OCI-LY3 (cell line): ENCODE measurements at regions not wholly inside any gene's neighbourhood (a gene's known extent, or its start where the extent isn't known, plus 50 kb on each side); places are given as distances from the start of the nearest gene placed in this dataset.

Experiments used
- H2AFZ ChIP-seq: fragments of 200-600, 300-600 bp; shearing (Covaris generic); 2 replicates; pipeline ENCODE4 v1.6.0; 2014; ENCODE audit warnings: antibody characterized with exemption, low read depth, low read length
- H3K27ac ChIP-seq: fragments of 200-600, 300-600 bp; sonication (generic); 2 replicates; pipeline ENCODE4 v1.5.1; 2014; ENCODE audit warnings: mild to moderate bottlenecking, low read length, moderate library complexity, mixed read lengths
- H3K27me3 ChIP-seq: fragments of 200-600, 300-600 bp; sonication (generic); 2 replicates; pipeline ENCODE4 v1.6.1; 2014; ENCODE audit warnings: low read depth, low read length, mixed read lengths
- H3K36me3 ChIP-seq: fragments of 200-600, 300-600 bp; sonication (generic); replicated peaks from 2 replicates; pipeline ENCODE3; 2014; ENCODE audit warnings: low read depth, low read length, mixed read lengths
- H3K4me1 ChIP-seq: fragments of 300-600, 200-600 bp; sonication (generic); 2 replicates; pipeline ENCODE4 v1.6.1; 2014; ENCODE audit warnings: low read length, mixed read lengths
- H3K4me2 ChIP-seq: fragments of 200-600, 300-600 bp; sonication (generic); 2 replicates; pipeline ENCODE4 v1.6.1; 2014; ENCODE audit warnings: low read length, mixed read lengths
- H3K4me3 ChIP-seq: fragments of 300-600, 200-600 bp; sonication (generic); 2 replicates; pipeline ENCODE4 v1.5.1; 2014; ENCODE audit warnings: antibody characterized with exemption, mild to moderate bottlenecking, low read length, moderate library complexity
- H3K79me2 ChIP-seq: fragments of 300-600, 200-600 bp; shearing (Covaris generic); 2 replicates; pipeline ENCODE4 v1.6.1; 2014; ENCODE audit warnings: mild to moderate bottlenecking, low read length, mixed read lengths
- H3K9ac ChIP-seq: fragments of 300-600, 200-600 bp; shearing (Covaris generic); 2 replicates; pipeline ENCODE4 v1.6.0; 2014; ENCODE audit warnings: mild to moderate bottlenecking, low read length, moderate library complexity
- H3K9me3 ChIP-seq: fragments of 200-600, 300-600 bp; shearing (Covaris generic); 2 replicates; pipeline ENCODE4 v1.6.1; 2014; ENCODE audit warnings: low read length, mixed read lengths; ENCODE audit not compliant: insufficient read depth
- H4K20me1 ChIP-seq: fragments of 200-600, 300-600 bp; sonication (generic); 2 replicates; pipeline ENCODE4 v1.6.1; 2016; ENCODE audit warnings: low read length, mixed read lengths; ENCODE audit not compliant: insufficient read depth
- EZH2phosphoT487 ChIP-seq: fragments of 200-600 bp; shearing (Covaris generic); IDR thresholded peaks from 2 replicates; pipeline ENCODE4 v1.6.1; 2018; ENCODE audit warnings: antibody characterized with exemption, mixed run types, low read depth
- TF ChIP-seq, protein P1 (sequence below): fragments of 200-600, 300-600 bp; sonication (generic); IDR thresholded peaks from 2 replicates; pipeline ENCODE4 v1.5.1; 2014; ENCODE audit warnings: antibody characterized with exemption, low read length, low read depth

DNA sequence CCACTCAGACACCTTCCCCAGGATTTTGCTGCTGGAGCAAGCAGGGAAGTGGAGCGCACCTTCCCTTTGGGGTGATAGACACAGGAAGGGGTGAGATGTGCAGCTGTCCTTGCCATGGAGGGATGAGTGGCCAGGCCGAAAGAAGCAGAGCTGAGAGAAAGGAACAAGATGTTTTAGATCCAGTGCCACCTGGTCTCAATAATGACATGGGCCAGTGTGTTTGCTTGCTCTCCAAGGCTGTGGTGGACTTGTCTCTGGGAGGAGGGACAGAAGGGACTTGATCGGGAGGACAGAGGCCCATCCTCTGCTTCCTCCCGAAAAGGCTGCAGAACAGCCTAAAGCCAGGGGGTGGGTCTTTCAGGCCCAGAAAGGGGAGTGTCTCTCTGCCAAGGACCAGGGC is 61.7 kb upstream of the CCDC167 start:
- Histone ChIP-seq H3K27me3 (no peaks in the 10 kb centered on the region), H3K36me3 (peaks cover 4% of the 10 kb centered on the region), H4K20me1 (no peaks in the 10 kb centered on the region), H3K4me1 (peaks cover 95% of the 10 kb centered on the region), H3K27ac (peak overlapping the region; percentile 95), H3K9me3 (no peaks in the 10 kb centered on the region), H3K79me2 (no peaks in the 10 kb centered on the region), H3K4me3 (peak overlapping the region; percentile 33; the same call in 1 of the 2 replicates), H2AFZ (no peak overlapping the region), H3K4me2 (peak overlapping the region; percentile 54), H3K9ac (peak overlapping the region; percentile 83)
- TF ChIP-seq EZH2phosphoT487 = no peak
- TF ChIP-seq, protein P1, sequence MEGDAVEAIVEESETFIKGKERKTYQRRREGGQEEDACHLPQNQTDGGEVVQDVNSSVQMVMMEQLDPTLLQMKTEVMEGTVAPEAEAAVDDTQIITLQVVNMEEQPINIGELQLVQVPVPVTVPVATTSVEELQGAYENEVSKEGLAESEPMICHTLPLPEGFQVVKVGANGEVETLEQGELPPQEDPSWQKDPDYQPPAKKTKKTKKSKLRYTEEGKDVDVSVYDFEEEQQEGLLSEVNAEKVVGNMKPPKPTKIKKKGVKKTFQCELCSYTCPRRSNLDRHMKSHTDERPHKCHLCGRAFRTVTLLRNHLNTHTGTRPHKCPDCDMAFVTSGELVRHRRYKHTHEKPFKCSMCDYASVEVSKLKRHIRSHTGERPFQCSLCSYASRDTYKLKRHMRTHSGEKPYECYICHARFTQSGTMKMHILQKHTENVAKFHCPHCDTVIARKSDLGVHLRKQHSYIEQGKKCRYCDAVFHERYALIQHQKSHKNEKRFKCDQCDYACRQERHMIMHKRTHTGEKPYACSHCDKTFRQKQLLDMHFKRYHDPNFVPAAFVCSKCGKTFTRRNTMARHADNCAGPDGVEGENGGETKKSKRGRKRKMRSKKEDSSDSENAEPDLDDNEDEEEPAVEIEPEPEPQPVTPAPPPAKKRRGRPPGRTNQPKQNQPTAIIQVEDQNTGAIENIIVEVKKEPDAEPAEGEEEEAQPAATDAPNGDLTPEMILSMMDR = no peak

DNA sequence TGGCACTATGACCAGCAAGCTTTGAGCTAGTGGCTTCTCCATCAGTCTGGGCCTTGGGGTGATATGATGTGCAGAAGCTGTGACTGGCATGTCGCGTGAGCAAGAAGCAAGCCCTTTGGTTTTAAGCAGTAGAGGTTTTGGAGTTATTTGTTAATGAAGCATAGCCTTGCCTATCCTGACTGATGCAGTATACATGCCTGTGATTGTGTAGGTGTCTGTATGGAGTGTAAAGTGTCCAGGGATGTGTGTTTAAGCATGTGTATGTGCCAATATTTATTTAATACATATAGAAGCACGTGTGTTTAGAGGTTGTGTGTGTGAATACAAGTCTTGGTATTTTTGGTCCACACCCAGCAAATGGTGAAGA is 61.0 kb upstream of the CCDC167 start:
- no peaks in the 10 kb centered on the region for H3K79me2 ChIP-seq
- H2AFZ ChIP-seq = no peak overlapping the region
- peaks cover 100% of the 10 kb centered on the region for H3K4me1 ChIP-seq
- H4K20me1 ChIP-seq = no peaks in the 10 kb centered on the region
- H3K27me3 ChIP-seq = no peaks in the 10 kb centered on the region
- H3K4me2 ChIP-seq = peak overlapping the region; percentile 54; the same call in 1 of the 2 replicates
- no peaks in the 10 kb centered on the region for H3K9me3 ChIP-seq
- H3K4me3 ChIP-seq = no peak overlapping the region
- H3K27ac ChIP-seq = peak overlapping the region; percentile 95
- no peak for TF ChIP-seq EZH2phosphoT487
- TF ChIP-seq, protein P1 = no peak
- peak overlapping the region; percentile 83 for H3K9ac ChIP-seq
- peaks cover 4% of the 10 kb centered on the region for H3K36me3 ChIP-seq

DNA sequence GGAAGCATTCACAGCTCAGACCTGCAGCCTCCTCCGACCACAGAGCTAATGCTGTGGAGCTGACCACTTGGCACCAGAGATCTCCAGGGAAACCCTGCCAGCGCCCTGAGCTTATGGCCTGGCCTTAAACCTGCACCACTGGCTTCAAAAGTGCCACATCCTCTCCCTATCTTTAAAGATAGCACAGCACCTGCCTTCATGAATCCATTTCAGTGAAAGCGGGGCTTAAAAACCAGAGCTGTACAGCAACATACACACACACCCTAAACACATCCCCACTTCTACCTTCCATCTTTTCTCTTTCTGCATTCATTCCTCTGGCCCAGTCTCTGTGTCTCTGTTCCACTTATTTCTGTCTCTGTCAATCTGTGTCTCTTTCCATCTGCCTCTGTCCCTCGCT is 59.8 kb upstream of the CCDC167 start:
- Histone ChIP-seq H3K4me1 (peaks cover 100% of the 10 kb centered on the region), H2AFZ (peak overlapping the region; percentile 66), H3K9ac (peak overlapping the region; percentile 34; the same call in 1 of the 2 replicates)

DNA sequence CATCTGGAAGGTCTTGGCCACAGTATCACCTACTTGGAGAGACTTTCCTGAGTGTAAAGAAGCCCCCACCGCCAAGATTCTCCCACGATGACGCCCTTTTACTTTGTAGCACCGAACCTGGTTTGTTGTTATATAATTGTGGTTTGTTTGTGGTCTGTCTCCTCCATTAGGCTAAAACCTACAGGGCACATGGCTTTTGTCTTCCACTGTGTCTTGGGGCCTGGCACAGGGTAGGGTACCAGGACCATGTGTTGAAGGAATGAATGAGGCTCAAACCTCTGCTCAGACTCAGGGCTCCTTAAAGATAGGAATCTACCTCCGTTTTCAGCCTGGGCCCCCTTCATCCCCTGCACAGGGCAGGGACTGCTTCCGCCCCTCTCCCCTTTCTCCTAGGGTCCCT is 59.4 kb upstream of the CCDC167 start:
- peak overlapping the region; percentile 66 for H2AFZ ChIP-seq
- no peaks in the 10 kb centered on the region for H3K9me3 ChIP-seq
- H3K4me3 ChIP-seq = no peak overlapping the region
- TF ChIP-seq, protein P1 = no peak
- no peak for TF ChIP-seq EZH2phosphoT487
- H4K20me1 ChIP-seq = no peaks in the 10 kb centered on the region
- H3K79me2 ChIP-seq = no peaks in the 10 kb centered on the region
- peak overlapping the region; percentile 95 for H3K27ac ChIP-seq
- H3K9ac ChIP-seq = peak overlapping the region; percentile 34; the same call in 1 of the 2 replicates
- H3K27me3 ChIP-seq = no peaks in the 10 kb centered on the region
- peak overlapping the region; percentile 3; the same call in 1 of the 2 replicates for H3K4me2 ChIP-seq
- peaks cover 100% of the 10 kb centered on the region for H3K4me1 ChIP-seq
- H3K36me3 ChIP-seq = peaks cover 4% of the 10 kb centered on the region

More for the DNA sequence above, 59.8 kb upstream of the CCDC167 start:
- H3K36me3 ChIP-seq = peaks cover 4% of the 10 kb centered on the region
- TF ChIP-seq, protein P1 = no peak
- no peak for TF ChIP-seq EZH2phosphoT487
- H3K79me2 ChIP-seq = no peaks in the 10 kb centered on the region
- H3K4me2 ChIP-seq = peak overlapping the region; percentile 3; the same call in 1 of the 2 replicates
- H4K20me1 ChIP-seq = no peaks in the 10 kb centered on the region
- H3K4me3 ChIP-seq = no peak overlapping the region
- H3K27ac ChIP-seq = peak overlapping the region; percentile 95
- no peaks in the 10 kb centered on the region for H3K27me3 ChIP-seq
- H3K9me3 ChIP-seq = no peaks in the 10 kb centered on the region
